Activated naive CD4-positive, alpha-beta T cell treated with Interleukin-2 at 50 U/mL for 16 hours (primary cell): ENCODE measurements at regions not wholly inside any gene's neighbourhood (a gene's known extent, or its start where the extent isn't known, plus 50 kb on each side); places are given as distances from the start of the nearest gene placed in this dataset.

Source experiments
- DNase-seq: peaks from one replicate; pipeline ENCODE4 v3.0.0-alpha.2; 2020

DNA sequence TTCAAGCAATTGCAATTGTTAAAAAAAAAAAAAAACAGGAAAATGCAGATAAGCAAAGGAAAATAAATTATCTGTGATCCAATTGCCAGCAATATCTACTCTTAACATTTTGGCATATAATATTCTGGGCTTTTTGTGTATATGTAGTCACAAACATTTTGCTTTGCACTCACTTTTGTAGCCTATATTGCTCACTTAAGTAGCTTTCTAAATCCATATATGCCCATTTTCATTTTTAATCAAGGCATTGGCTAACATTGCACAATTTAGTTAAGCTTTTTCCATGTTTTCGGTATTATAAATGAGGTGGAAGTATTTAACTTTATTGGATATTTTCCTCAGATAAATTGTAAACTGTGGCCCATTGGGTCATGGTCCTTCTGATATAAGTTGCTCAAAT is 466.3 kb upstream of the ATP2B1 start:
- DNase-seq = no peak

DNA sequence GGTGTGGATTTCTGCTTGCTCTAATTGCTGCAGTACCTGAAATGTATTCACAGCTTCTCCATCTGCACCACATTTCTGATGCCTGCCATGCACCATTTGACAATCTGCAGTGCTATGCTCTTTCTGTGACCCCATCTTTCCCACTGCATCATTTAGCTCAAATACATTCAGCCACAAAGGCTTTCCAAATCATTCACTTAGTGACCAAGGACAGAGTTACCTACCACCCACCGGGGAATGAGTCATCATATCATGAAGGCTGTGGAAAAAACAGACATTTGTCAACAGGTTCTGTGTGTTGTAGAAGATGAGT is 465.5 kb upstream of the ATP2B1 start:
- no peak for DNase-seq

DNA sequence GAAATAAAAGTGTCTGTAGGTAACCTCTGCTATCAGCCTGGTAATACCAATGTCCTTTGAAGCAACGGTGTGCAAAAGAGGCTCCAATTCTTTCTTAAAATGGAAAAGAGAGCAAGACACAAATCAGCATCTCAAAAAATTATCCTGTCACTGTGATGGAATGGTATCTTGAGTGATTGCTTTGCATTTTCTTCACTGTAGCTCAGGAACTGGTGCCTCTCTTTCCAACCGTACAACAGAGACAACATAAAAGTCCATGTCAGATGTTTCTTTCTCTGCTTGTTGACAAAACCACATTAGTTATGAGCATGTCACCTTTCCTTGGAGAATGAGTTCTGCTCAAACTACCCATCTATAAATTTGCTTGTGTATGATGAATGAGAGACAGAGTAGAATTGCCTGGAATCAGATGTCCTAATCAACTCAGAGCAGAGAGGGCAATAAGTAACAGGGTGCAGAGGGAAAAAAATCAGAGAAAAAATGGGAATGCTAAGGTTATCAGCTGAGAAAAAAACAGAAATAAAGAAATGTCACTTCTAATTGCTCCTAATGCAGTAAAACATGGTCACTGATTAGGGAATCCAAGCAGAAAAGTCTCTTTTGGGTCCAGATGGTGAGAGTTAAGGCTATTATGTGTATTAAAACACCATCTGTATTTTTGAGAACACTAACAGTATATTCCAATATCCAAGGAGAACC is 465.0 kb upstream of the ATP2B1 start:
- DNase-seq = no peak

DNA sequence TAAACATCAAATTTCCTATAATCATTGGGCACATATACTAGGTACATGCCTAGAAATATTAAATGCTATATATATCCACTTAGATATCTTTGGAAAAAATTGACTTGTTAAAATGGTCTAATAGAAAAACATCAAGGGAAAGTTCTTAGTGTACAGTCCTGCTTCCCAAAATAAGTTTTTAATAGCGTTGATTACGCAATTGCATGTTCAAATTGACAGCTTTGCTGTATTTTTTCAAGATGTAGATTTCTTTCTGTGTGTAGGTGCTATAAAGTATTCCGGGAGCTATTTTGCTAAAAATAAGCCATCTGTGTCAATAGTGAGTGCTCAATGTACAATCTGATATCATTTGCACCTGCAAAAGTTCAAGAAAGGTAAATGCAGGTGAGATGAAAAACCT is 463.9 kb upstream of the ATP2B1 start:
- no peak for DNase-seq

DNA sequence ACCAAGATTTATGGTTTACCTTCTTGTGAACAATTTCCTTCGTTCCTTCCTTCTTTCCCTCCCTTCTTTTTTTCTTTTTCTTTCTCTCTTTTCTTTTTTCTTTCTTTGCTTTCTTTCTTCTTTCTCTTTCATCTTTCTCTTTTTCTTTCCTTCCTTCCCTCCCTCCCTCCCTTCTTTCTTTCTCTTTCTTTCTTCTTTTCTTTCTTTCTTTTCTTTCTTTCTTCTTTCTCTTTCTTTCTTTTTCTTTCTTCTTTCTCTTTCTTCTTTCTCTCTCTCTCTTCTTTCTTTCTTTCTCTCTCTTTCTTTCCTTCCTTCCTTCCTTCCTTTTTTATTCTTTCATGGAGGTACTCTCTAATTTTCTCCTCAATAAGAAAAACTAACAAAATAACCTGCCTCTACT is 462.1 kb upstream of the ATP2B1 start:
- DNase-seq = no peak

DNA sequence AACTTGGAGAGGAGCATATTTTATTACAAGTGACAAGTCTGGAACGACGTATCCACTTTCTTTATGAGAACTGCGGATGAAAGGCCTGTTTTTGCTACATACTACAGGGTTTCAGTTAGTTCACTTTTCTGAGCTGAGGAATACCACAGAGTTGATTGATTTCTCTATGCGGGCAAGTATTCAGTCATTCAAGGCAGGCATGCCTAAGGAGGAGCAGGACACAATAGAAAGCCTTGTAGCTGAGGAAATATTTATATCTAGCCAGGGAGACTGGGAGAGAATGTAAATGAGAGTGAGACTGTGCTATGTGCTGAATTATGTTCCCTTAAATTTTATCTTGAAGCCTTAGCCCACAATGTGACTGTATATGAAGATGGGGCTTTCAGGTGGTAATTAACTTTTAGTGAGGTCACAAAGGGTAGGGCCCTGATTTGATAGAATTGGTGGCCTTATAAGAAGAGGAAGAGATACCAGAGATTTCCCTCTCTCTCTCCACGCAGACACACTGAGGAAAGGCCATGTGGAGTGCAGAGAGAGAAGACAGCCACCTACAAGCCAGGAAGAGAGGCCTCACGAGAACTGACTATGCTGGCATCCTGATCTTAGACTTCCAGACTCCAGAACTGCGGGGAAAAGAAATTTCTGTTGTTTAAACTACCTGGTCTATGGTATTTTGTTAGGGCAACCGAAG is 459.0 kb upstream of the ATP2B1 start:
- DNase-seq = no peak

DNA sequence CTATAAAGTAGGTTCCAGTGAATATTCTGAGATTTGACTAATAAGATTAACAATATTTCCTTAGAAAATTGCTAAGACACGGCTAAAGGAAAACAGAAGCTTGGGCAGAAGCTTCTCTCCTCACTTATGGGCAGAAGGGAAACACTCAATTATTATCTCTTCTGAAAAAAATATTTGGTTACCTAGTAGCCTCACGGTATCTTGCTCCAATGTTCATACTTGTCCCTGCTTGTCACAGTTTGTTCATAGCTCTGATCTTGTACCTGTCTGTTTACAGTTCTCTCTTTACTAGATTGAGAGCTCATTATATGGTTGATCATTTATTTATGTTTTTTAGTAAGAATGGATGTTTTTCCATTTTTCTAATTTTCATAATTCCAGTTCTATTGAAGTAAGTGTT is 458.0 kb upstream of the ATP2B1 start:
- DNase-seq = no peak

DNA sequence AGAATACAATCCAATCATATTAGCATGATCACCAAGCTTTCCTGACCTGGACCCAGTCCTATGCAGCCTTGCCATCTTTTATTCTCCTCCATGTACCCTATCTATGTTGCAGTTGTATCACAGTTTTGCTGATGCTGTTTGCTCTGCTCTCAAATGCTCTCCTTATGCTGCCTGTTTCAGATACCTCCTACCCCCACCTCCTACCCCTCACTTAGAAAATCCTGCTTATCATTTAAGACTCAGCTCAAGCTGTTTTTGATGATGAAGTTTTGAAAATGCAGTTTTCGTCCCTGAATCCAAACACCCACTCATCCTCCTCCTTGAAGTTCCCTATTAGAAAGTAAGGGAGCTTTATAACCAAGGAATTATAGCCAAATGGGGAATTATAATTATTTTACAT is 457.4 kb upstream of the ATP2B1 start:
- DNase-seq = no peak

DNA sequence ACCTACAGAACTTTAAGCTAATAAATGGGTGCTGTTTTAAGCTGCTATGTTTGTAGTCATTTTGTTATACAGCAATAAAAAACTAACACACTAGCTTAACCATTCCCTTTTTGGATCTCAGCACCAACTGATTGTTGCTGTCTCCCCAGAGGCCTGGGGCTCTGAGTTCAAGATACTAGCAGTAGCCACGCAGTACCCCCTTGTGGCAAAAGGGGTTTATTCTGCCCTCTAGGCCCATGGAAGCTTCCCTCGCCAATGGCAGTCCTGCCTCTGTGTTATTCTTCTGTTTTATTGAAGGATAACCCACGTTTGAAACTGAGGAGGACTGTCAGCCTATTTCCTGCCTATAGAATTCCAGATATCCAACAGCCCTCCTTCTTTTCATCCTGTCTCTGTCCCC is 455.3 kb upstream of the ATP2B1 start:
- no peak for DNase-seq

DNA sequence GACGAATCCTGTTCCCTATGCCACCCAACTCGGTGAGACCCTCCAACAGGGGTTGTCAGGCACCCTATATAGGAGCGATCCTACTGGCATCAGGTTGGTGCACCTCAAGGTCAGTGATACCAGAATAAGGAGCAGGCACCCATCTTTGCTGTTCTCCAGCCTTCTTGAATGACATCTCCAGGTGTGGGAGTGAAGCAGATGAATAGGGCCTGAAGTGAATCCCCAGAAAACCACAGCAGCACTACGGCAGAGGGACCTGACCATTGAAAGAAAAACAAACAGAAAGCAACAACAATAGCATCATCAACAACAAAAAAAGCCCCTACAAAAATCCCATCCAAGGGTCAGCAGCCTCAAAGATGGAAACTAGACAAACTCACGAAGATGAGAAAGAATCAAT is 445.2 kb upstream of the ATP2B1 start:
- no peak for DNase-seq

DNA sequence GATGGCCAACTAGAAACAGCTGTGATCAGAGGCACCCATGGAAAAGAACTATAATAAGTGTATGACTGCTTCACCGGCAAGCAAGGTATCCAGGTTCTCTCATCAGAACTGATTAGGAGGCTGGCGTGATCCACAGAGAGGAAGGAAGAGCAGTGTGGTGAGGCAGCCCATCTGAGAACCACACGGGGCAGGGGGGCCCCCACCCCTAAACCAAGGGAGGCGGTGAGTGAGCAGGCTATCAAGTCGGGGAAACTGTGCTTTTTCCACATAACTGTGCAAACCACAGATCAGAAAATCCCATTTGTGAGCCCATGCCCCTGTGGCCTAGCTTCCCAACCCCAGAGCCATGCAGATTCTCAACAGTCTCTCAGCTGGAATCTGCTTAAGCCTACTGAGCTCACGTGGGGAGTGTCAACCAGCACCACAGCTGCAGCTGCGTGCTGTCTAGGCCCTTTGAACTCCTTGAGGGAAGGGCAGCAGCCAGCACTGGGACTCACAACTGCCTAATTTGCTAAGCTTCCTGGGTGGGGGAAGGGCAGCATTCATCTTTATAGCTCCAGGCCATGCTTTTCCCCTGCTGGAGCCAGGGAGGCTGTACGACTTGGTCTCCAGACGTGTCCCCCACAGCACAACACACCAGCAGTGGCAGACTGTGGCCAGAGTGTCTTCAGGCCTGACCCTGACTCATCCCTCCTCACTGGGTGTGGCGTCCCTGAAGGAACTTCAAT is 444.4 kb upstream of the ATP2B1 start:
- DNase-seq = no peak

DNA sequence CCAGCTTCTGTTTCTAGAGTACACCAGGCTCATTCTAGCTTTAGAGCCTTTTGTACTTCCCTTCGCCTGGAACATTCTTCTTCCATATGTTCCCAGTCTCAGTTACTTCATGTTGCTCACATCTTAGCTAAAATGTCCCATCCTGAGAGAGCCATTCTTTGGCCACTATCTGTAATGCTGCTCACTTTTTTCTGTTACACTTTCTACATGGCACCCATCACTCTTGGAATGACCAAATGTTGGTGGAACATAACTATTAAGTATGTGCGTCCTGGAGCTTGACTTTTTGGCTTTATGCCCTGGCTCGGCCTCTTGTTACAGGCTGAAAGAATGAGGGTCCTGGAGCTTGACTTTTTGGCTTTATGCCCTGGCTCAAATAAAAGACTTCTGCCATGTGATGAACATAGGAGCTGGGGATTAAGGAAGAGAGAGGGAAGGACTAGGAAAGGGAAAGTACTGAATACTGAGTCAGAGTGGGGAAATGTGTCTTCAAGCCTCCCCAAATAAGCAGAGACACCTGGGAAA is 442.9 kb upstream of the ATP2B1 start:
- DNase-seq = no peak

DNA sequence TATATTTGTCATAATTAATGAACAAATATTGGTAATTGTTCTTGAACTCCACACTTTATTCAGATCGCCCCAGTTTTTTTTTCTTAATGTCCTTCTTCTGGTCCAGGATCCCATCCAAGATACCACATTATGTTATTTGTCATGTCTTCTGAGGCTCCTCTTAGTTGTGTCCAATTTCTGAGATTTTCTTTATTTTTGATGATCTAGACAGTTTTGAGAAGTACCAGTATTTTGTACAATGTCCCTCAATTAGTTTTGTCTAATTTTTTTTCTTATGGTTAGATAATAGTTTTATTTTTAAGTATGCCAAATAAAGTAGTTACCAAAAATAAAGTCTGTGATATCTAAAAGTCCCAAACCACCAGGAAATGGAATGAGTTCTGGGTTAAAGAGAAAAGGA is 440.8 kb upstream of the ATP2B1 start:
- DNase-seq = no peak

DNA sequence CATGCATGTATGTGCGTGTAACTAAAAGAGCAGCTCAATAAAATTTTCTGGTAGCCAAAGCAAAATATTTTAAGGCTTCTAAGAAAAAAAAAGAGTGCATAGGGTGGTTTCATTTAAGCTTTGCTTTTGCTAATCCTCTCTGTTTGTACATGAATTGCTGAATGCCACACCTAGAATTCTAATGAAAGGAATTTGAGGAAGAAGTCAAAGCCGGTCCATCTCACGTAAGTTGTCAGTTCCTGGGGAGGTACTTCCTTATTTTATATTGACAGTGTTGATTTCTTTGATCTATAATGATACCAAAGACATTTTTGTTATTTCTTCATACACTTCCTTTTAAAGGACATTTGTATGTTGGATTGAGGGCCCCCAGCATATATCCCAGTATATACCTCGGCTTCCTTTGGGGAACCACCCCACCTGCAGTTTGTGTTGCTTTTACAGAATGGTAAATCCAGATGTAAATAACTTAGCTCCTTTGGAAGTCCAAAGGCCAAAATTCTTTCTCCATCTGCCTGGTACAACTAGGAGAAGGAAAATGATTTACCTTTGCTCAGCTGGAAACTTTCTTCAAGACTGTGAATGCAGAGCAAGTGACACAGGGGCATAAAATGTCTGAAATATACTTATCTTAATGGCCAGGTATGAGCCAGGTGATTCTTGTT is 420.9 kb upstream of the ATP2B1 start:
- no peak for DNase-seq

DNA sequence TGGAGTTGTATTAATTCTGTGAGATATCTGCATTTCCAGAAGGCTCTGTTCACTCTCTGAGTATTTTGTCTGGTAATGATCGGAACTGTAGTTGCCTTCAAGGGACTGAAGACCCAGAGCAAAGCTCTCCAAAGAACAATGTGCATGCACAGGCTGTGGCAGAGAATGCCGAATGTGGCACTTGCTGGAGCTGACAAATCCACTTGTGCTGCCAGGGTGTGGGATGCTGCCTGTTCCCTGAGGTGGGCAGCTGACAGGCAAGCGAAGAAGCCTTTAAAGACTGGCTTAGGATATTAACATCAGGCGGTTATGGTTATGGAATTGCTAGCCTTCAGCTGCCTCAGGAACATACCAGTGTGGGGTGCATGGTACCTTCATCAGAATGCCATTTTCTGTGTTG is 419.9 kb upstream of the ATP2B1 start:
- DNase-seq = no peak

DNA sequence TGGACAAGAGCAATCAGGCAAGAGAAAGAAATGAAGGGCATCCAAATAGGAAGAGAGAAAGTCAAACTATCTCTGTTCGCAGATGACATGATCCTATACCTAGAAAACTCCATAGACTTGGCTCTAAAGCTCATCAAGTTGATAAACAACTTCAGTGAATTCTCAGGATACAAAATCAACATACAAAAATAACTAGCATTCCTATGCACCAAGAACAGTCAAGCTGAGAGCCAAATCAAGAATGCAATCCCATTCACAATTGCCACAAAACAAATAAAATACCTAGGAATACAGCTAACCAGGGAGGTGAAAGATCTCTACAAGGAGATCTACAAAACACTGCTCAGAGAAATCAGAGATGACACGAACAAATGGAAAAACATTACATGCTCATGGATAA is 417.5 kb upstream of the ATP2B1 start:
- no peak for DNase-seq

DNA sequence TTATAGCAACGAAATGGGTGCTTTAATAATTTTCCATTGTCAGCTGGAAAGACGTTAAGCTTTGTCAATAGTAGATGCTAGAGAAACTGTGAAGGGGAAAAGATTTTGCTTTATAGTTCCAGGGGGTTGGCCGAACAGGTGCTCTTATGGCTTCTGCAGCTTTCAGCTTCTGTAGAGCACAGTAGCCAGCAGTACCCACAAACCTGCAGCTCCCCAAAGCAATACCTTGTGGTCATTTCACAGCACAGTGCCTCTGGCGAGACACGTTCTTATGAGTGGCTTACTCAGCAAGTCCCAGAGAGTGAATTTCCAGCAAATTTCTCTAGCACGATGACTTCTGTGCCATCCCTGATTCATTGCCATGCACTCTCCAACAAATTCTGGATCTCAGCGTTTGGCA is 416.3 kb upstream of the ATP2B1 start:
- DNase-seq = no peak

DNA sequence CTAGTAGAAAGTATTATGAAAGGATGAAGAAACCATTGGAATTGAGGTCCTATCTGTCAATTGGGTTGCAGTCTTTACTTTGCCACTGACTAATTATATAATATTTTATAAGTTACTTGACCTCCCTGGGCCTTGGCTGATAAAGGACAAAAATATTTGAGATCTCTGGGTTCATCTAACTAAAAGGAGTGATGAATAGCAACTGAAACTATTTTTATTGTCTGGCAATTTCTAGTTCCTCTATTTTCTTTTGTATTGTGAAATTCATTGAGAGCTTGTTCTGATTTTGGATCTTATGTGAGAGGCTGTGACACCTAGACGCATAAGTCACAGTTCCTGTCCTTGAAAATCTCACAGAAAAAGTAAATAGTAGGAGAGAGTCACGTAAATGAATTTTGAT is 415.7 kb upstream of the ATP2B1 start:
- DNase-seq = no peak

DNA sequence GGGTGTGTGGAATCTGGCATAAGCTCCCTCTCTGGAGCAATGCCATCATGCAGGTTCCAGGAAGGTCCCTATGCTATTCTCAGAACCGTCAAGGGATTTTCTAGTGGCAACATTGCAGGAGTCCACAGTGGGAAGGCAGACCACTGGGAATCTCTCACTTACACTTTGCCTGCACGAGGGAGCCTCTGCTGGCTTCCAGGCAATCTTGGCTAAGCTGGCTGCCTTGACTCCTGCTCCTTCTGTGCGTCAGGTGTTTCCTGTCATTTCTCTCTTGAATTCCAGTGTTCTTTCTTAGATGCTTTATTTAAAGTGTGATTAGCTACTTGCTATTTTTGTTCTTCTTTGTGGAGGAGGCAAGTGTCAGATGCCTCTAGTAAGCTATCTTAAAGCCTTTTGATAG is 414.0 kb upstream of the ATP2B1 start:
- no peak for DNase-seq

DNA sequence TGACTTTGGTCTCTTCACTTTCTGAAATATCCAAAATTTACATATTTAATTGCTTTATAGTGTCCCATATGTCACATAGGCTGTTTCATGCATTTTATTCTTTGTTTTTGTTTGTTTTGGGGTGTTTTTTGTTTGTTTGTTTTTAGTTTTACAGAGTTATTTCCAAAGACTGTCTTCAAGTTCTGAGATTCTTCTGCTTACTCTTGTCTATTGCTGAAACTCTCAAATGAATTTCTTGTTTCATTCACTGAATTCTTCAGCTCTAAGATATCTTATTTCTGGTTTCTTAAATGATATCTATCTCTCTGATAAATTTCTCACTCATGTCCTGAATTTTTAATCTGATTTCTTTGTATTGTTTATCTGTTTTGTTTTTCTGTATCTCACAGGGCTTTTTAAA is 412.0 kb upstream of the ATP2B1 start:
- DNase-seq = no peak

DNA sequence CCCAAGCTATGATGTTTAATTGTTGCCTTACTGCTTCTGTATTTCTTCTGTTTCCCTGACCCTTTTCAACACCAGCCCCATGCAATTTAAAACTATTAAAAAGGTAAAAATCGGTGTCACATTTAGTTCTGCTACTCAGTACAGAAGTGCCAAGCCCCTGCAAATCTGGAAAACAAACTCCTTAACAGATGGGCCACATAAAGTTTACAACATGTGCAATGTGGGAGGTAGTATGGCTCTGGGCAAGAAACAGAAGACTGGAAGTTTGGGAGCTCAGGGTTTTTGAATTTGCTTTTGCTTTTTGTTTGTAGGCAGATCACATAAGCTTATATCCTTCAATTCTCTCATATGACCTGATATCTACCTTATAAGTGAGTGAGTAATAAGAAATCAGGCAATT is 404.0 kb upstream of the ATP2B1 start:
- DNase-seq = no peak

DNA sequence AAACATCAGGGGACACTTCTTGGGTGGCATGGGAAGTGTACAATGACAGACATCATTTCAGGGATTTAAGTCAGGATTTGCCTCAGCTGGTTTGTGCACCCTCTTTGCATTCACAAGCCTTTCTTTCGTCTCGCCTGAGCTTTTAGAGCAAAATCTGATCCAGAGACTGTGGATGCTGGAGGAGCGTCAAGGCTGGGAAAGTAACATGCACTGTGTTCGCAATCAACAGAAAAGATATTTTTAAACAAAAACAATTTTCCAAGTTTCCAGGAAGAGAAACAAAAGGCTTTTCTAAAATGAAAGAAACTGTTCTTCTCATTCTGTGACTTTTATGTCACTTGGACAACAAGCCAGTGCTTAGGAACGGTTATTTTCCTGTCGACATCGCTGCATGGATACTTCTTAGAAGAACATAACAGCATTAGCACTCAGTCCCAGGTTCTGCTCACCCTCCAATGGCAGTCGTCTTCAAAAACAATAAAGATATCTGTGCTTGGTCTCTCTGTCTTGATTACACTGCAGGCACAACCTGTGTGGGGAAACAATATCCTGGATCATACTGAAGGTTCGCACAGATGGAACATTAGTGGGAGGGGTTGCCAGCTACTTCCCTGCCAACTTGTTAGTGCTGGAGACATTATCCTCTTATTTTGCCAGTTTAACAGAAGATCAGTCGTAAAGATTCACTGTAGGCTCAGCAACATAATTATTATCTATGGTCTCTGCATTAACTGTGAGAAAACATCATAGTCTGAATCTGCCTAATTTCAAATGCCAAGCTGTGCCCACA is 403.3 kb upstream of the ATP2B1 start:
- DNase-seq = no peak

DNA sequence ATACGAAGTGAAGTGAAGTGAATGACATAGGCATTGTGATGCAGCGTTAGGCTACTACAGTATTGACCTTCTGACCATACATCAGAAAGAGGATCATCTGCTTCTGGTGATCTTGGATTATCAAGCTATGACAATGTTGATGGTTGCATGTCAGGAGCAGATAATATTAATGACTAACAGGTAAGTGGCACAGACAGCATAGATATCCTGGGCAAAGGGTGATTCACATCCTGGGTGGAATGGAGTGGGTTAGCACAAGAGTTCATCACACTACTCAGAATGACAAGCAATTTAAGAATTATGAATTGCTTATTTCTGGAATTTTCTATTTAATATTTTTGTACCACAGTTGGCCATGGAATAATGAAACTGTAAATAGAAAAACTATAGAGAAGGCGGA is 397.9 kb upstream of the ATP2B1 start:
- no peak for DNase-seq
